H1 (cell line): ENCODE measurements at regions not wholly inside any gene's neighbourhood (a gene's known extent, or its start where the extent isn't known, plus 50 kb on each side); places are given as distances from the start of the nearest gene placed in this dataset.
"Not testable (repeated sequence)": the region's sequence is repeated elsewhere in the genome, so short reads cannot be mapped to it uniquely, and the experiment has no call there.

ENCODE experiments used
- CTCF ChIA-PET: fragments of 300-600 bp; sonication (Branson Sonifier 250); formaldehyde crosslinking; loops from one replicate; lab custom pipeline; 2021; ENCODE audit not compliant: partially characterized antibody; lab: Charles Lee
- POLR2A ChIA-PET: fragments of 300-600 bp; sonication (Branson Sonifier 250); formaldehyde crosslinking; loops from one replicate; lab custom pipeline; 2021; ENCODE audit warnings: inconsistent platforms; ENCODE audit not compliant: partially characterized antibody; lab: Charles Lee
- DNase-seq, 2 experiments: peaks; one replicate each; pipeline versions ENCODE4 v3.0.0 to v3.0.0-alpha.2; 2010 to 2022; ENCODE audit warnings: low spot score in 2 of 2, low read depth in 1 of 2, mixed read lengths in 1 of 2
- FAIRE-seq: peaks from 2 replicates; lab custom pipeline; 2011; peaks lifted over from hg19 to GRCh38; lab: Jason Lieb, UNC
- H2AFZ ChIP-seq: 2 replicates; pipeline ENCODE4 v1.8.1; 2012; ENCODE audit warnings: low read length, inconsistent platforms
- H2AK5ac ChIP-seq: 2 replicates; pipeline ENCODE4 v1.6.1; 2013; ENCODE audit warnings: low read depth, low read length
- H2BK120ac ChIP-seq: replicated peaks from 2 replicates; pipeline ENCODE3; 2013; ENCODE audit warnings: low read depth, low read length, inconsistent platforms
- H2BK12ac ChIP-seq: 2 replicates; pipeline ENCODE4 v1.6.1; 2013; ENCODE audit warnings: low read depth, low read length
- H2BK15ac ChIP-seq: 2 replicates; pipeline ENCODE4 v1.6.1; 2013; ENCODE audit warnings: low read length
- H2BK20ac ChIP-seq: 2 replicates; pipeline ENCODE4 v1.6.1; 2013; ENCODE audit warnings: low read length
- H2BK5ac ChIP-seq: 2 replicates; pipeline ENCODE4 v1.6.1; 2013; ENCODE audit warnings: low read depth, low read length
- H3K14ac ChIP-seq: 2 replicates; pipeline ENCODE4 v1.6.1; 2013; ENCODE audit warnings: inconsistent platforms; ENCODE audit not compliant: insufficient read length
- H3K18ac ChIP-seq: 2 replicates; pipeline ENCODE4 v1.6.1; 2013; ENCODE audit warnings: low read length; ENCODE audit errors: extremely low read depth
- H3K23ac ChIP-seq: 2 replicates; pipeline ENCODE4 v1.6.1; 2013; ENCODE audit warnings: inconsistent platforms; ENCODE audit not compliant: insufficient read length
- H3K23me2 ChIP-seq: 2 replicates; pipeline ENCODE4 v1.6.1; 2013; ENCODE audit warnings: low read depth, low read length
- H3K27ac ChIP-seq: 2 replicates; pipeline ENCODE4 v1.6.1; 2011; ENCODE audit warnings: low read depth, low read length, inconsistent platforms
- H3K27me3 ChIP-seq, 4 experiments: replicated peaks in 1 of 4; 1 replicate in 1 of 4; 2 replicates in 3 of 4; pipeline versions ENCODE4 v1.6.1 to v1.8.1; 2011 to 2013; ENCODE audit warnings: low read length in 3 of 4, mild to moderate bottlenecking in 3 of 4, inconsistent platforms in 2 of 4, mixed read lengths in 2 of 4, moderate library complexity in 1 of 4; ENCODE audit not compliant: control insufficient read depth in 3 of 4, insufficient read depth in 3 of 4; ENCODE audit errors: extremely low read depth in 1 of 4
- H3K36me3 ChIP-seq, 4 experiments: 2 replicates each; pipeline versions ENCODE4 v1.6.1 to v1.8.1; 2011 to 2013; ENCODE audit warnings: mild to moderate bottlenecking in 4 of 4, low read length in 3 of 4, moderate library complexity in 2 of 4, control low read depth in 1 of 4, inconsistent platforms in 1 of 4; ENCODE audit not compliant: insufficient read depth in 4 of 4, control insufficient read depth in 2 of 4
- H3K4ac ChIP-seq: replicated peaks from 2 replicates; pipeline ENCODE3; 2013; ENCODE audit warnings: low read length, low read depth, mixed read lengths, inconsistent platforms; ENCODE audit not compliant: insufficient read length
- H3K4me1 ChIP-seq, 4 experiments: replicated peaks in 1 of 4; 1 replicate in 1 of 4; 2 replicates in 3 of 4; pipeline versions ENCODE4 v1.6.1 to v1.8.1; 2011 to 2013; ENCODE audit warnings: low read length in 3 of 4, inconsistent platforms in 2 of 4, mixed read lengths in 1 of 4; ENCODE audit not compliant: insufficient read depth in 4 of 4, control insufficient read depth in 3 of 4
- H3K4me2 ChIP-seq, 2 experiments: 2 replicates each; pipeline versions ENCODE4 v1.6.1 to v1.8.1; 2011 to 2013; ENCODE audit warnings: low read depth in 2 of 2, low read length in 2 of 2, control low read depth in 1 of 2, inconsistent platforms in 1 of 2, mild to moderate bottlenecking in 1 of 2; ENCODE audit not compliant: insufficient read depth in 1 of 2
- H3K4me3 ChIP-seq, 4 experiments: fragments of 200-600, 300-600 bp in 1 of 4; sonication (generic), shearing (Covaris generic), sonication (Bioruptor Twin) in 1 of 4; 2 replicates each; pipeline versions ENCODE4 v1.5.1 to v1.8.1; 2011 to 2016; ENCODE audit warnings: low read length in 4 of 4, low read depth in 3 of 4, control low read depth in 2 of 4, inconsistent platforms in 2 of 4, mild to moderate bottlenecking in 2 of 4, mixed read lengths in 1 of 4, moderate library complexity in 1 of 4; ENCODE audit not compliant: insufficient read depth in 2 of 4; ENCODE audit errors: extremely low read depth in 1 of 4
- H3K56ac ChIP-seq: replicated peaks from 2 replicates; pipeline ENCODE3; 2013; ENCODE audit warnings: low read depth, mild to moderate bottlenecking, mixed read lengths, low read length, inconsistent platforms; ENCODE audit not compliant: insufficient read length
- H3K79me1 ChIP-seq: 2 replicates; pipeline ENCODE4 v1.6.1; 2013; ENCODE audit warnings: low read depth, low read length, control low read depth
- H3K79me2 ChIP-seq, 2 experiments: 2 replicates each; pipeline versions ENCODE4 v1.6.1 to v1.8.1; 2012 to 2013; ENCODE audit warnings: low read length in 2 of 2, mild to moderate bottlenecking in 2 of 2, inconsistent platforms in 1 of 2; ENCODE audit not compliant: insufficient read depth in 2 of 2, control insufficient read depth in 1 of 2
- H3K9ac ChIP-seq, 4 experiments: replicated peaks in 1 of 4; 1 replicate in 1 of 4; 2 replicates in 3 of 4; pipeline versions ENCODE4 v1.6.1 to v1.8.1; 2011 to 2013; ENCODE audit warnings: low read depth in 3 of 4, low read length in 3 of 4, control low read depth in 2 of 4, mild to moderate bottlenecking in 2 of 4, moderate library complexity in 2 of 4, inconsistent platforms in 1 of 4; ENCODE audit errors: extremely low read depth in 1 of 4
- H3K9me3 ChIP-seq, 2 experiments: 2 replicates each; pipeline versions ENCODE4 v1.6.1 to v1.8.1; 2012 to 2013; ENCODE audit warnings: mild to moderate bottlenecking in 2 of 2, moderate library complexity in 2 of 2, control low read depth in 1 of 2, inconsistent platforms in 1 of 2, low read depth in 1 of 2, low read length in 1 of 2, mixed read lengths in 1 of 2; ENCODE audit not compliant: insufficient read depth in 2 of 2
- H4K20me1 ChIP-seq, 2 experiments: replicated peaks in 1 of 2; 2 replicates each; pipeline versions ENCODE3 to v1.8.1; 2011 to 2013; ENCODE audit warnings: inconsistent platforms in 2 of 2, low read length in 2 of 2, mild to moderate bottlenecking in 1 of 2; ENCODE audit not compliant: insufficient read depth in 2 of 2, control insufficient read depth in 1 of 2
- H4K5ac ChIP-seq: 2 replicates; pipeline ENCODE4 v1.6.1; 2013; ENCODE audit warnings: low read length, low read depth, mixed read lengths, inconsistent platforms; ENCODE audit not compliant: insufficient read length
- H4K8ac ChIP-seq: 2 replicates; pipeline ENCODE4 v1.8.0; 2013; ENCODE audit warnings: mild to moderate bottlenecking, moderate library complexity, low read length, inconsistent platforms; ENCODE audit not compliant: insufficient read depth; ENCODE audit errors: extremely low read depth
- H4K91ac ChIP-seq: replicated peaks from 2 replicates; pipeline ENCODE3; 2013; ENCODE audit warnings: low read length, mixed read lengths, inconsistent platforms; ENCODE audit not compliant: insufficient read length
- WGBS, 2 experiments: shearing (Covaris generic) in 1 of 2; methylation state at CpG; one replicate each; pipeline versions ENCODE4 v1.1.6 to v1.1.7; 2013 to 2015; ENCODE audit warnings: low lambda C conversion rate in 2 of 2, mixed read lengths in 2 of 2, inconsistent platforms in 1 of 2, low coverage in 1 of 2, missing lambda C conversion rate in 1 of 2; ENCODE audit not compliant: insufficient replicate concordance in 2 of 2, insufficient coverage in 1 of 2, insufficient read length in 1 of 2; ENCODE audit errors: extremely low coverage in 1 of 2, missing lambda C conversion rate in 1 of 2; 5-methylcytosine and 5-hydroxymethylcytosine counted together

DNA sequence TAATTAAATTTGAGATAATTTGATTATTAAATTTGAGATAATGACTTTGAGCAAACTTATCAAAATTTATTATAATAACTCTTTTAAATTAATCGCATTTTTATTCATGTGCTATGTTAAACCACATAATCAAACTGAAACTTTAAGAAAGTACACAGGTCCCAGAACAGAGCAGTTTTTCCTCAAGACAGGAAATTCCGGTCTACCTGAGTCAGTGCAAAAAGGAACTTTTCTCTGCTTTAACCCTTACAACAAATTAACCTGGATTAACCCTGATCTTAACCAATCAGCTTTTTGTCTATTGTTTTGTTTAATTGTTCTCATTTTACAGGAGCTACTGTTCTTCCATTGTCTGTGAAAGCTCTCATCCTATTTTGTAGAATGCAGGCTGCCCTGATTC lies 195.1 kb downstream of the SPATA31A1 start:
- Histone ChIP-seq H3K4me2 (peak overlapping the region in 1 of 2 experiments; percentile 53; a peak in 2 of 4 replicates), H3K27ac (peak overlapping the region; percentile 61; the same call in 1 of the 2 replicates), H2BK5ac (peak overlapping the region; percentile 78; the same call in 1 of the 2 replicates), H3K4me3 (peak overlapping the region in 1 of 4 experiments; percentile 24; a peak in 1 of 8 replicates)
- POLR2A ChIA-PET, CTCF ChIA-PET, H2AK5ac ChIP-seq, H3K9ac ChIP-seq, H2BK120ac ChIP-seq, H4K8ac ChIP-seq, DNase-seq, H2BK15ac ChIP-seq, H2BK20ac ChIP-seq, H3K36me3 ChIP-seq, H4K20me1 ChIP-seq, H3K56ac ChIP-seq, H3K27me3 ChIP-seq, H3K4me1 ChIP-seq, H3K4ac ChIP-seq, H3K23ac ChIP-seq, H3K9me3 ChIP-seq, H3K18ac ChIP-seq, H4K5ac ChIP-seq, H3K14ac ChIP-seq, H2AFZ ChIP-seq, H3K79me1 ChIP-seq, FAIRE-seq, H3K23me2 ChIP-seq, H3K79me2 ChIP-seq, H4K91ac ChIP-seq, H2BK12ac ChIP-seq: not testable (repeated sequence)
- WGBS, 2 experiments, result 76% methylated on average over 2 of the region's 2 CpGs; no CpG with 5 or more reads in 1 of the 2 experiments
